ENCODE measurements at regions not wholly inside any gene's neighbourhood (a gene's known extent, or its start where the extent isn't known, plus 50 kb on each side); places are given as distances from the start of the nearest gene placed in this dataset.

- dilution Hi-C loops (cut with HindIII; ENCODE audit: low sequenced_read_pairs, unreplicated experiment), result no loop called here
- no peak for ATAC-seq (ENCODE audit: low read depth)
- H2AFZ ChIP-seq (replicated peaks; ENCODE audit: low read length, poor library complexity), result no peak overlapping the region
- H3K27me3 ChIP-seq (ENCODE audit: control insufficient read depth, insufficient read depth, low read length), result no peaks in the 10 kb centered on the region
- H3K56ac ChIP-seq (ENCODE audit: extremely low read depth, insufficient read depth, low read length), result no peak overlapping the region
- TF ChIP-seq CEBPB (IDR thresholded peaks at IDR 0.05; ENCODE audit: low read depth, low read length) (no peak), BHLHE40 (IDR thresholded peaks at IDR 0.05; ENCODE audit: low read depth, low read length) (no peak), CHD1 (IDR thresholded peaks at IDR 0.05; ENCODE audit: low read depth, low read length) (no peak), SMC3 (IDR thresholded peaks at IDR 0.05; ENCODE audit: low read depth, low read length) (no peak)
- H3K36me3 ChIP-seq (ENCODE audit: control insufficient read depth, insufficient read depth, low read length), result no peaks in the 10 kb centered on the region
- no peak overlapping the region for H2BK120ac ChIP-seq (ENCODE audit: low read depth, low read length)
- WGBS, 2 experiments (ENCODE audit: extremely low coverage in 2 of 2, insufficient read length in 1 of 2), result 18% methylated on average over 2 of the region's 5 CpGs; no CpG with 5 or more reads in 1 of the 2 experiments
- no peak overlapping the region for H2AK9ac ChIP-seq (replicated peaks; ENCODE audit: low read depth, low read length, poor library complexity)
- no peak overlapping the region for H4K8ac ChIP-seq (ENCODE audit: low read depth in 2 of 2, low read length in 2 of 2)
- no peak overlapping the region for H3K14ac ChIP-seq (replicated peaks; ENCODE audit: low read depth, low read length)
- no peak for DNase-seq
- no peak overlapping the region for H2BK5ac ChIP-seq (ENCODE audit: low read depth, low read length, poor library complexity, severe bottlenecking)
- H2AK5ac ChIP-seq (ENCODE audit: low read depth, low read length), result no peak overlapping the region
- no TSS peak for BruUV-seq (replicated peaks)
- H3K4me2 ChIP-seq (ENCODE audit: low read depth, low read length), result no peak overlapping the region
- in situ Hi-C loops (cut with MboI; ENCODE audit: low sequenced_read_pairs), result no loop called here
- no peaks in the 10 kb centered on the region for H4K20me1 ChIP-seq (ENCODE audit: insufficient read depth, low read length)
- H3K4me3 ChIP-seq (ENCODE audit: insufficient read depth, low read depth, low read length), result no peak overlapping the region
- ChIA-PET POLR2A (ENCODE audit: unreplicated experiment) (no interaction called here), CTCF (no interaction called here)
- H2BK20ac ChIP-seq (ENCODE audit: low read depth, low read length), result no peak overlapping the region
- no peak overlapping the region for H3K18ac ChIP-seq (ENCODE audit: low read depth, low read length)
- no peaks in the 10 kb centered on the region for H3K4me1 ChIP-seq (ENCODE audit: control insufficient read depth, insufficient read depth, low read length)
- H4K5ac ChIP-seq (ENCODE audit: low read depth, low read length), result no peak overlapping the region
- H3K9me1 ChIP-seq (ENCODE audit: insufficient read depth, low read length), result no peaks in the 10 kb centered on the region
- H2BK15ac ChIP-seq (ENCODE audit: low read depth, low read length), result no peak overlapping the region
- H3K9me3 ChIP-seq (ENCODE audit: control insufficient read depth, insufficient read depth, low read length), result peaks cover 2% of the 10 kb centered on the region
- H4K91ac ChIP-seq (ENCODE audit: insufficient read depth, low read depth, low read length), result no peak overlapping the region
- no peak overlapping the region for H3K23ac ChIP-seq (ENCODE audit: low read depth, low read length)
- no peak overlapping the region for H3K9ac ChIP-seq (ENCODE audit: low read depth, low read length)
- H3K4ac ChIP-seq (ENCODE audit: low read depth, low read length), result no peak overlapping the region
- no peak overlapping the region for H3K27ac ChIP-seq (ENCODE audit: insufficient read depth, low read length)
- intact Hi-C loops (cut with micrococcal nuclease), result no loop called here
- no peaks in the 10 kb centered on the region for H3K79me1 ChIP-seq (ENCODE audit: low read depth in 1 of 2, low read length in 2 of 2)
Observed at GRCh38 chr10:16146993-16147392, 286.7 kb upstream of the MINDY3 start.

Measured in IMR-90 (cell line).